DMS79 treated with DMSO at 0.1 percent for 48 hours (cell line): ENCODE measurements at regions not wholly inside any gene's neighbourhood (a gene's known extent, or its start where the extent isn't known, plus 50 kb on each side); places are given as distances from the start of the nearest gene placed in this dataset.
"Not testable (repeated sequence)": the region's sequence is repeated elsewhere in the genome, so short reads cannot be mapped to it uniquely, and the experiment has no call there.

Experiments
- DNase-seq: peaks from one replicate; lab custom pipeline; 2025; lab: John Stamatoyannopoulos, UW

GRCh38 chr12:74391283-74391682, 146.4 kb upstream of the ATXN7L3B start:
- DNase-seq: no peak

GRCh38 chr12:74393272-74393671, 144.4 kb upstream of the ATXN7L3B start:
- DNase-seq: no peak

GRCh38 chr12:74394647-74395046, 143.0 kb upstream of the ATXN7L3B start:
- DNase-seq: no peak

- DNase-seq: no peak
Observed at GRCh38 chr12:74401035-74401434, 136.6 kb upstream of the ATXN7L3B start.

GRCh38 chr12:74401966-74402365, 135.7 kb upstream of the ATXN7L3B start:
- DNase-seq: no peak

- not testable (repeated sequence) for DNase-seq
Observed at GRCh38 chr12:74403221-74403470, 134.5 kb upstream of the ATXN7L3B start.

GRCh38 chr12:74408601-74409166, 129.0 kb upstream of the ATXN7L3B start:
- no peak for DNase-seq

- DNase-seq: no peak
Observed at GRCh38 chr12:74412606-74413230, 124.9 kb upstream of the ATXN7L3B start.

GRCh38 chr12:74415633-74416032, 122.0 kb upstream of the ATXN7L3B start:
- no peak for DNase-seq

GRCh38 chr12:74418573-74418972, 119.1 kb upstream of the ATXN7L3B start:
- DNase-seq: no peak

- DNase-seq: no peak
Observed at GRCh38 chr12:74424778-74425177, 112.9 kb upstream of the ATXN7L3B start.

GRCh38 chr12:74426091-74426490, 111.5 kb upstream of the ATXN7L3B start:
- no peak for DNase-seq

- DNase-seq: no peak
Observed at GRCh38 chr12:74429535-74429934, 108.1 kb upstream of the ATXN7L3B start.

- DNase-seq: no peak
Observed at GRCh38 chr12:74431801-74432200, 105.8 kb upstream of the ATXN7L3B start.

GRCh38 chr12:74440469-74440868, 97.2 kb upstream of the ATXN7L3B start:
- no peak for DNase-seq

- DNase-seq: no peak
Observed at GRCh38 chr12:74441872-74442271, 95.8 kb upstream of the ATXN7L3B start.

- DNase-seq: no peak
Observed at GRCh38 chr12:74446466-74446865, 91.2 kb upstream of the ATXN7L3B start.

- no peak for DNase-seq
Observed at GRCh38 chr12:74449872-74450271, 87.8 kb upstream of the ATXN7L3B start.

- no peak for DNase-seq
Observed at GRCh38 chr12:74454109-74454508, 83.5 kb upstream of the ATXN7L3B start.

- no peak for DNase-seq
Observed at GRCh38 chr12:74455429-74455828, 82.2 kb upstream of the ATXN7L3B start.

GRCh38 chr12:74456431-74456830, 81.2 kb upstream of the ATXN7L3B start:
- no peak for DNase-seq

GRCh38 chr12:74468401-74468800, 69.2 kb upstream of the ATXN7L3B start:
- no peak for DNase-seq

- no peak for DNase-seq
Observed at GRCh38 chr12:74476234-74476633, 61.4 kb upstream of the ATXN7L3B start.

- no peak for DNase-seq
Observed at GRCh38 chr12:74481078-74481477, 56.6 kb upstream of the ATXN7L3B start.
